ENCODE measurements at regions not wholly inside any gene's neighbourhood (a gene's known extent, or its start where the extent isn't known, plus 50 kb on each side); places are given as distances from the start of the nearest gene placed in this dataset.

GRCh38 chr10:6342096-6342685 is 139.5 kb downstream of the PFKFB3 start:
- no peak for DNase-seq (ENCODE audit: low read depth in 4 of 4, low spot score in 1 of 4)

GRCh38 chr10:6343305-6344010 is 140.7 kb downstream of the PFKFB3 start:
- no peak for DNase-seq (ENCODE audit: low read depth in 4 of 4, low spot score in 1 of 4)

GRCh38 chr10:6345404-6345803 is 142.7 kb downstream of the PFKFB3 start:
- no peak for DNase-seq (ENCODE audit: low read depth in 4 of 4, low spot score in 1 of 4)

- no peak for DNase-seq (ENCODE audit: low read depth in 4 of 4, low spot score in 1 of 4)
Measured at GRCh38 chr10:6346631-6347030, 143.9 kb downstream of the PFKFB3 start.

- peak; percentile 21 to 55 (median 38) for DNase-seq (ENCODE audit: low read depth in 4 of 4, low spot score in 1 of 4)
Measured at GRCh38 chr10:6347391-6347951, 144.7 kb downstream of the PFKFB3 start.

- peak; percentile 48 to 80 (median 62) for DNase-seq (ENCODE audit: low read depth in 4 of 4, low spot score in 1 of 4)
Measured at GRCh38 chr10:6348096-6348874, 145.6 kb downstream of the PFKFB3 start.

- no peak for DNase-seq (ENCODE audit: low read depth in 4 of 4, low spot score in 1 of 4)
Measured at GRCh38 chr10:6349846-6350535, 147.3 kb downstream of the PFKFB3 start.

- DNase-seq (ENCODE audit: low read depth in 4 of 4, low spot score in 1 of 4) = no peak
Measured at GRCh38 chr10:6350609-6351008, 147.9 kb downstream of the PFKFB3 start.

- no peak for DNase-seq (ENCODE audit: low read depth in 4 of 4, low spot score in 1 of 4)
Measured at GRCh38 chr10:6351495-6351894, 148.8 kb downstream of the PFKFB3 start.

GRCh38 chr10:6353526-6353925 is 150.8 kb downstream of the PFKFB3 start:
- DNase-seq (ENCODE audit: low read depth in 4 of 4, low spot score in 1 of 4) = no peak

GRCh38 chr10:6354168-6354772 is 151.5 kb downstream of the PFKFB3 start:
- no peak for DNase-seq (ENCODE audit: low read depth in 4 of 4, low spot score in 1 of 4)

- DNase-seq (ENCODE audit: low read depth in 4 of 4, low spot score in 1 of 4) = no peak
Measured at GRCh38 chr10:6356280-6356793, 153.6 kb downstream of the PFKFB3 start.

GRCh38 chr10:6361869-6362268 is 159.1 kb downstream of the PFKFB3 start:
- no peak for DNase-seq (ENCODE audit: low read depth in 4 of 4, low spot score in 1 of 4)

GRCh38 chr10:6362879-6363278 is 160.1 kb downstream of the PFKFB3 start:
- no peak for DNase-seq (ENCODE audit: low read depth in 4 of 4, low spot score in 1 of 4)

- no peak for DNase-seq (ENCODE audit: low read depth in 4 of 4, low spot score in 1 of 4)
Measured at GRCh38 chr10:6363511-6363910, 160.8 kb downstream of the PFKFB3 start.

GRCh38 chr10:6364283-6364682 is 161.6 kb downstream of the PFKFB3 start:
- no peak for DNase-seq (ENCODE audit: low read depth in 4 of 4, low spot score in 1 of 4)

GRCh38 chr10:6364893-6365292 is 162.2 kb downstream of the PFKFB3 start:
- DNase-seq (ENCODE audit: low read depth in 4 of 4, low spot score in 1 of 4) = no peak

GRCh38 chr10:6365384-6365783 is 162.7 kb downstream of the PFKFB3 start:
- DNase-seq (ENCODE audit: low read depth in 4 of 4, low spot score in 1 of 4) = no peak

Measured in stimulated activated CD4-positive, alpha-beta T cell treated with anti-CD3 and anti-CD28 coated beads, Interleukin-1b, Interleukin-23, amount 100 ng/mL, for 24 hours (primary cell).